HG02973 (cell line): ENCODE measurements at regions not wholly inside any gene's neighbourhood (a gene's known extent, or its start where the extent isn't known, plus 50 kb on each side); places are given as distances from the start of the nearest gene placed in this dataset.
A peak's percentile ranks its signal among the peaks of the same experiment; 100 is the strongest.
"Not testable (repeated sequence)": the region's sequence is repeated elsewhere in the genome, so short reads cannot be mapped to it uniquely, and the experiment has no call there.

Experiments
- ATAC-seq: cut with Tn5 transposase; IDR thresholded peaks from one replicate; pipeline ENCODE4 v1.9.1; 2021; ENCODE audit warnings: moderate library complexity; ENCODE audit not compliant: unreplicated experiment

DNA sequence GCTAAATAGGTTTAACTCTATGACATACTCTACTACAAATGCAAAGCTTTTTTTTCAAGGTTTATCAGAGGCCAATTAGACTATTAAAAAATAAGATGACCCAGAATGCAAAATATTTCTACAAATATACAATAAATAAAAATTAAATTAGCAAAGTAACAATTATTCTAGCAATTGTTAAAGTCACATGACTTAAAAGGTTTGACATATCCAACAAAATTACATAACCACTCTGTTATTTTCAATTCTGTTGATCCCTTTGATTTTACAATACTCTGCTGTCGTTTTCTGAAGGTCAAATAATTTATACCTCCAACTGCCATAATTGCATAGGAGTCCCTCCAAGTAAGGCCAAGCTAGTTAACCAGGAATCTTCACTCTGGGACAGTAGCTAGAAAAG is 292.6 kb upstream of the MIR17HG start:
- ATAC-seq = no peak

DNA sequence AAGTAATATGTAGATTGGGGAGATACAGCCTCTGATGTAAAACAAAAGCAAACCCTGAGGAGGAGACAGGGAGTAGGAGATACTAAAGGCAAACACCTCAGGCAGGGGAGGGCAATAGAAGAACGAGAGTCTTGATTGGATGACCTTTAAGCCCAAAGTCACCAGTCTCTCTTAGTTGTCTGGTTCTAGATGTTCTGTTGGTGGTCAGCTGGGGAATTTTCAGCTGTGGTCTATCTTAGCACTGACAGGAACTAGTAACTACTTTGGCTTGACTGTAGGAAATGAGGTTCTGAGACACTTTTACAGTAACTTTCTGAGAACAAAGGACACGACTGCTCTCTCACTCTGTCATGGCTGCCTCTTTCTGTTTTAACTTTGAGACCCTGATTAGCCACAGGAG is 290.7 kb upstream of the MIR17HG start:
- ATAC-seq = peak; percentile 69

DNA sequence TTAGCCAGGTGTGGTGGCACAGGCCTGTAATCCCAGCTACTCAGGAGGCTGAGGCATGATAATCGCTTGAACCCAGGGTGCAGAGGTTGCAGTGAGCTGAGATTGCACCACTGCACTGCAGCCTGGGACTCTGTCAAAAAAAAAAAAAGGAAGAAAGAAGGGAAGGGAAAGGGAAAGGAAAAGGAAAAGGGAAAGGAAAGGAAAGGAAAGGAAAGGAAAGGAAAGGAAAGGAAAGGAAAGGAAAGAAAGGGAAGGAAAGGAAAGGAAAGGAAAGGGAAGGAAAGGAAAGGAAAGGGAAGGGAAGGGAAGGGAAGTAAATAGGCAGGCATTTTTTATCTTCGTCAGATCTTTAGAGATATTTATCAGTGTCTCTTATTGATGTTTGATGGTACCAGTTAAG is 290.0 kb upstream of the MIR17HG start:
- not testable (repeated sequence) for ATAC-seq

DNA sequence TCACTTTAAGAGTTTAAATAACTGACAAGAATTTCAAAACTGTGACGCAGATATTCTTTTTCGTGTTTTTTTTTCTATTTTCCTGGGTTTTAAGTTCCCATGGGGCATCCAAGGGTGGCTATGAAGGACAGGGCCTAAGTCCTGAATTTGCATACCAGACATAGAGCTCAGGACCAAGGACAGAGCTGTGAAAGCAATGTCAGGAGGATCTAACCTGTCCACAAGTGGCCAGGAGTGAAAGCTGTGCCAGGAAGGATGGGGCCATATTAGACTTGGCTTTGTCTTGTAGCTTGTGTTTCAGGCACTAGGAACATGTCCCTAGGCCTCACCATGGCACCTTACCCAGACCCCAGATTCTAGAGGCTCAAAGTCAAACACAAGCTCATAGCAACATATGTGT is 289.4 kb upstream of the MIR17HG start:
- ATAC-seq = no peak

GRCh38 chr13:91058919-91059318 is 288.6 kb upstream of the MIR17HG start:
- no peak for ATAC-seq

GRCh38 chr13:91066745-91067144 is 280.7 kb upstream of the MIR17HG start:
- no peak for ATAC-seq

- no peak for ATAC-seq
Observed at GRCh38 chr13:91072486-91072885, 275.0 kb upstream of the MIR17HG start.

GRCh38 chr13:91074091-91074490 is 273.4 kb upstream of the MIR17HG start:
- no peak for ATAC-seq

- no peak for ATAC-seq
Observed at GRCh38 chr13:91076830-91077229, 270.7 kb upstream of the MIR17HG start.

DNA sequence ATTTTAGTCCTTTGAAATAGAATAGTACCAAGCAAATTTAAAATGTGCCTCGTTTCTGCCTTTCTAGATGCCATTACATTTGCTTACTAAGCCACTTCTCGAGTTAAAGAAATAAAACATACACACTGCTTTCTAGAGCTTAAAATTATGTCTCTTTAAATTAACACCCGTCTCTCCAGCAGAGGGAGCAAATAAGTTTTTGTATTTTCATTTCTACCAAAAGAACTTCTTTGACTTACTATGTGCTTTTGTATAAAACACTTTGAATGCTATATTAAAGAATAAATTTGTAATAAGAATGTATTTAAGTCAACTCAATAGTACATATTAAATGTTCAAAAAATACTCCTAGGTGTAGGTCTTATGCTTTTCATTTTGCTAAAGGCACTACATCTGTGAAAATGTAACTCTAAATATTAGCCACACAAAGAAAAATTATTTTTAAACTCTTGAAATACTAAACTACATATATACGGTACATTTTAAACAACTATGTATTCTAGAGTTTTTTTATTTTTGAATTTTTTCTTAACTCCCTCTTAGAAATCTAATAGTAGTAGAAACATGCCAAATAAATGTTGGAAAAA is 269.3 kb upstream of the MIR17HG start:
- ATAC-seq = no peak

GRCh38 chr13:91079176-91079575 is 268.3 kb upstream of the MIR17HG start:
- no peak for ATAC-seq

DNA sequence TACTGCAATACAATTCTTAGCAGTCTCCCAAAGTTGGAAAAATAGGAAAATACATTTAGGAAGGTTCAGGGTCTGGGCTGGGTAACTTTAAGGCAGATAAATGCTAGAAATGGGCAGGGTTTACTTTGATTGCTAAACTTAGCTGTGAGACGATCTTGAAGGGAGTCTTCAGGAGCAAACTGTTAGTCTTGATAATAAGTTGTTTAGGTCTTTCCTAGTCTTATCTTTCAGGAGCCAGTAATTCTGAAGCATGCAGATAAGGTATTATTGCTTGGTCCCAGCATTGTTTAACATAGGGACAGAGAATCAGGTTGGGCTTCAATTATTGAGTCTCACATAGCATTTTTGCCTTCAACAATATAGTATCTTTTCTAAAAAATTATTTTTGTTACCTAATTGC is 262.4 kb upstream of the MIR17HG start:
- ATAC-seq = no peak

GRCh38 chr13:91086936-91087716 is 260.4 kb upstream of the MIR17HG start:
- ATAC-seq = no peak

DNA sequence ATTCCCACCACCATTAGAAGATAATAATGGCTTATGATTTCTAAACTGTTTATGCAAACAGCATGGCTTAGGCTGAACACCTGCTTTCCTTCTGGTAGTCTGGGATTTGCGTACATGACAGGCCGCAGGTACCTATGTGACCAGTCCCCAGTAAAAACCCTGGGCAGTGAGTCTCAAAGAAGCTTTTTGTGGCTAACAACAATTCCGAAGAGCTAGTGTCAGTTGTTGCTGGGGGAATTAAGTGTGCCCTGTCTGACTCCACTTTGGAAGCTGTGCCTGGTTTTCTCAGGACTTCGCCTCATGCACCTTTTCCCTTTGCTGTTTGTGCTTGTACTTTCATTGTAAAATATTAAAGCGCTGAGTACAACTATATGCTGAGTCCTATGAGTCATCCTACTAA is 250.2 kb upstream of the MIR17HG start:
- no peak for ATAC-seq

DNA sequence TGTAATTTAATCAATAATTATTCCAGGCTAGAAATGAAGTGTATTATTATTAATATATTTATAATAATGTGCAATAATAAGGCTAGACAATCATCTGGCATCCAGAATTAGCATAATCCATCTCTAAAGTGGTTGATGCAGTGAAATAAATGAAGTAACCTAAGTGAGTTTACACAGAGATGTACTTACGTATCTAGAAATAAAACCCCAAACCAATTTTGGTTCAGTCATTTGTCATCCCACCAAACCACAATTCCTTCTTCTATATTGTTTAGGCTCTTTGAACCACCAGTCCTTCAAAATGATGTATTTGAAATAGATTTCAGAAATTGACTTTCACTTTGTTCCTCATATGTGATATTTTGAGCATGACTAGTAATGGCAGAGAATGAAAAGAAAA is 247.6 kb upstream of the MIR17HG start:
- ATAC-seq = no peak

GRCh38 chr13:91100944-91101343 is 246.5 kb upstream of the MIR17HG start:
- no peak for ATAC-seq

- no peak for ATAC-seq
Observed at GRCh38 chr13:91101381-91101780, 246.1 kb upstream of the MIR17HG start.

- no peak for ATAC-seq
Observed at GRCh38 chr13:91105270-91105669, 242.2 kb upstream of the MIR17HG start.

DNA sequence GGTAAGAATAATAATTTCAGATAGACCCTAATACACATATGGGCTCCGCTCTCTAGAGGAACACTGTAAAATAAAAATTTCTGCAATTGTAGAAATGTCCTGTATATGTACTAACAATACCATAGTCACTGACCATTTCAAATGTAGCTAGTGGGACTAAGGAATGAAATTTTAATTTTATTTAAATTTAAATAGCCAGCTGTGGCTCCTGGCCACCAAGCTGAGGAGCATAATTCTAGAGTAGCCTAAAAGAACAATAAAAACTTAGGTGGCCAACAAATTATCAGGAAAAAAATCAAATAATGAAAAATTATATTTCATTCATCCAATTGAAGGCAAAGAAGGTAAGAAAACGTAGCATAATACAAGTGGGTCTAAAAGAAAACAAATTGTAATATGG is 240.9 kb upstream of the MIR17HG start:
- no peak for ATAC-seq

DNA sequence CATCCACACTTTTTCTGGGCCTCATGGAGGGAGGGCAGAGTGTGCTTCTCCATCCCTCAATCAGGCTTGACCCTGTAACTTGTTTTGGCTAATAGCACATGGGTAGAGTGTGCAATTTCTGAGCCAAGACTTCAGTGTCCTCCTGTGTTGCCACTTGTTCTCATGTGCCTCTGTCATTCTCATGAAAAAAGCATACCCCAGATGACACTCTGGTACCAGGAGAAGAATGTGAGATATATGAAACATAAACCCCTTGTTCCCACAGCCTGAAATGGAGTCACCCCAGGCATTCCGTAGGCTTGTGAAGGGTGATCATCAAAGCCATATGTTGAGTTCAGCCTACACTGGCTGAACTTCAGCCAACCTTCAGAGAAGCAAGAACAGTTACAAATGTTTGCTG is 239.2 kb upstream of the MIR17HG start:
- ATAC-seq = no peak

DNA sequence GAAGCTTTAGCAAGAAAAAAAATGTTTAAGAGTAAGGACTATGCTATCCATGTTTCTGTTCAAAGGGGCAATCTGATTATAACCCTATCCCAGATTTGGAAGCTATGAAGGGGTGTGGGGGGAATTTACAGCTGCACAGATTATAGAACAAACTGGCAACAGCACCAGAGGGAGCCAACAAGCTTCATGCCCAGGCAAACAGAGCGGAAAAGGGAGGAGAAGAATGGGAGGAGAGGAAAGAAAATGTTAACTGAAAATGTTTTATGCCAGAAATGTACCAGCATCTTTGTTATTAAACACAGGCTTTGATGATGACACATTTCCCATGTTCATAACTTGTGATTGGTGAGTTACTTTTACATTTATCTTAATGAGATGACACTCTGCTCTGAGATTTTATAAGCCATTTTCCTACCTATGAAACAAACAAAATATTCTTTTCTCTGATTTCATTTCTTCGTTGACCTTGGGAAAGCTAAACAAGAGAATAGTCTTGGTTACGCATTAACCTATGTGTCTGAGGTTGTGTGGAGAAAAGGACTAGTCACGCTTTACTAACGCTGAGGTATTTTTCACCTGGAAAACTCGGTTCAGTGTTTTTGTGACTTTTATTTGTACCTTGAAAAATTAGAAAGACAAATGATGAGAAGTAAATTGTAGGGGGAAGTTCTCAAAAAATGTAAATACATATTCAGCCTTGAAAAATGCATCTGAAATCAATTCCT is 235.8 kb upstream of the MIR17HG start:
- no peak for ATAC-seq
